SH-SY5Y (cell line): ENCODE measurements at regions not wholly inside any gene's neighbourhood (a gene's known extent, or its start where the extent isn't known, plus 50 kb on each side); places are given as distances from the start of the nearest gene placed in this dataset.

ENCODE experiments used
- GATA2 ChIP-seq: IDR thresholded peaks from 2 replicates; pipeline ENCODE4 v1.6.1; 2011; ENCODE audit warnings: mild to moderate bottlenecking, low read depth, low read length
- GATA3 ChIP-seq: IDR thresholded peaks from 2 replicates; pipeline ENCODE4 v1.6.1; 2011; ENCODE audit warnings: low read depth, mild to moderate bottlenecking, low read length, moderate library complexity

GRCh38 chr3:70558956-70559355 lies 246.5 kb upstream of the MDFIC2 start:
- TF ChIP-seq GATA3 (no peak), GATA2 (no peak)
